ENCODE measurements at regions not wholly inside any gene's neighbourhood (a gene's known extent, or its start where the extent isn't known, plus 50 kb on each side); places are given as distances from the start of the nearest gene placed in this dataset.

- TF ChIP-seq EZH2 (IDR thresholded peaks at IDR 0.05; ENCODE audit: insufficient read depth, low read length), result no peak
- no peak for TF ChIP-seq CTCF (IDR thresholded peaks at IDR 0.05; ENCODE audit: insufficient read depth, low read depth, low read length)
- Mint-ChIP-seq H3K4me3 (ENCODE audit: unreplicated experiment) (no peak overlapping the region), H3K9me3 (ENCODE audit: unreplicated experiment) (peaks cover 2% of the 10 kb centered on the region), H3K4me1 (ENCODE audit: low read depth, unreplicated experiment) (no peaks in the 10 kb centered on the region), H3K27me3 (ENCODE audit: low read depth, unreplicated experiment) (no peaks in the 10 kb centered on the region), H3K36me3 (ENCODE audit: low read depth, unreplicated experiment) (no peaks in the 10 kb centered on the region), H3K27ac (ENCODE audit: unreplicated experiment) (no peak overlapping the region)
- no peaks in the 10 kb centered on the region for H3K9me3 ChIP-seq (ENCODE audit: insufficient read depth, low read depth, low read length)
- no peak overlapping the region for H3K27ac ChIP-seq (ENCODE audit: low read depth, low read length)
- H3K4me1 ChIP-seq (ENCODE audit: insufficient read depth, low read length), result no peaks in the 10 kb centered on the region
- H3K27me3 ChIP-seq (ENCODE audit: insufficient read depth, low read length), result no peaks in the 10 kb centered on the region
- DNase-seq (ENCODE audit: low read depth), result no peak
- H3K9ac ChIP-seq (ENCODE audit: low read length), result no peak overlapping the region
- H2AFZ ChIP-seq (ENCODE audit: low read depth, low read length), result no peak overlapping the region
- FAIRE-seq, result no peak
- H3K4me2 ChIP-seq (ENCODE audit: low read length), result no peak overlapping the region
- no peaks in the 10 kb centered on the region for H3K79me2 ChIP-seq (ENCODE audit: insufficient read depth, low read length)
- H4K20me1 ChIP-seq (ENCODE audit: insufficient read depth, low read length), result no peaks in the 10 kb centered on the region
- H3K36me3 ChIP-seq (ENCODE audit: insufficient read depth, low read length), result no peaks in the 10 kb centered on the region
- no peak overlapping the region for H3K4me3 ChIP-seq (ENCODE audit: insufficient read depth, low read depth, low read length)
These were observed 281.3 kb downstream of the IDS start for GRCh38 chrX:149223854-149224253.

- Mint-ChIP-seq H3K9me3 (ENCODE audit: unreplicated experiment) (no peaks in the 10 kb centered on the region), H3K4me1 (ENCODE audit: low read depth, unreplicated experiment) (no peaks in the 10 kb centered on the region), H3K36me3 (ENCODE audit: low read depth, unreplicated experiment) (no peaks in the 10 kb centered on the region), H3K27me3 (ENCODE audit: low read depth, unreplicated experiment) (no peaks in the 10 kb centered on the region), H3K4me3 (ENCODE audit: unreplicated experiment) (no peak overlapping the region), H3K27ac (ENCODE audit: unreplicated experiment) (no peak overlapping the region)
- Histone ChIP-seq H4K20me1 (ENCODE audit: insufficient read depth, low read length) (no peaks in the 10 kb centered on the region), H2AFZ (ENCODE audit: low read depth, low read length) (no peak overlapping the region), H3K27ac (ENCODE audit: low read depth, low read length) (no peak overlapping the region), H3K27me3 (ENCODE audit: insufficient read depth, low read length) (no peaks in the 10 kb centered on the region), H3K9me3 (ENCODE audit: insufficient read depth, low read depth, low read length) (no peaks in the 10 kb centered on the region), H3K9ac (ENCODE audit: low read length) (no peak overlapping the region), H3K36me3 (ENCODE audit: insufficient read depth, low read length) (no peaks in the 10 kb centered on the region), H3K79me2 (ENCODE audit: insufficient read depth, low read length) (no peaks in the 10 kb centered on the region), H3K4me3 (ENCODE audit: insufficient read depth, low read depth, low read length) (no peak overlapping the region), H3K4me1 (ENCODE audit: insufficient read depth, low read length) (no peaks in the 10 kb centered on the region), H3K4me2 (ENCODE audit: low read length) (no peak overlapping the region)
- TF ChIP-seq EZH2 (IDR thresholded peaks at IDR 0.05; ENCODE audit: insufficient read depth, low read length) (no peak), CTCF (IDR thresholded peaks at IDR 0.05; ENCODE audit: insufficient read depth, low read depth, low read length) (no peak)
- DNase-seq (ENCODE audit: low read depth) (no peak), FAIRE-seq (peak; percentile 20)
These were observed 283.1 kb downstream of the IDS start for GRCh38 chrX:149222040-149222439.

- H3K4me2 ChIP-seq (ENCODE audit: low read length), result no peak overlapping the region
- FAIRE-seq (no peak), DNase-seq (ENCODE audit: low read depth) (no peak)
- H3K36me3 ChIP-seq (ENCODE audit: insufficient read depth, low read length), result no peaks in the 10 kb centered on the region
- Mint-ChIP-seq H3K36me3 (ENCODE audit: low read depth, unreplicated experiment) (no peaks in the 10 kb centered on the region), H3K27me3 (ENCODE audit: low read depth, unreplicated experiment) (no peaks in the 10 kb centered on the region), H3K9me3 (ENCODE audit: unreplicated experiment) (no peaks in the 10 kb centered on the region), H3K27ac (ENCODE audit: unreplicated experiment) (no peak overlapping the region), H3K4me1 (ENCODE audit: low read depth, unreplicated experiment) (no peaks in the 10 kb centered on the region), H3K4me3 (ENCODE audit: unreplicated experiment) (no peak overlapping the region)
- H2AFZ ChIP-seq (ENCODE audit: low read depth, low read length), result no peak overlapping the region
- H3K4me3 ChIP-seq (ENCODE audit: insufficient read depth, low read depth, low read length), result no peak overlapping the region
- no peaks in the 10 kb centered on the region for H3K27me3 ChIP-seq (ENCODE audit: insufficient read depth, low read length)
- no peaks in the 10 kb centered on the region for H4K20me1 ChIP-seq (ENCODE audit: insufficient read depth, low read length)
- no peak overlapping the region for H3K9ac ChIP-seq (ENCODE audit: low read length)
- H3K4me1 ChIP-seq (ENCODE audit: insufficient read depth, low read length), result no peaks in the 10 kb centered on the region
- no peaks in the 10 kb centered on the region for H3K9me3 ChIP-seq (ENCODE audit: insufficient read depth, low read depth, low read length)
- no peaks in the 10 kb centered on the region for H3K79me2 ChIP-seq (ENCODE audit: insufficient read depth, low read length)
- TF ChIP-seq EZH2 (IDR thresholded peaks at IDR 0.05; ENCODE audit: insufficient read depth, low read length) (no peak), CTCF (IDR thresholded peaks at IDR 0.05; ENCODE audit: insufficient read depth, low read depth, low read length) (no peak)
- no peak overlapping the region for H3K27ac ChIP-seq (ENCODE audit: low read depth, low read length)
These were observed 283.9 kb downstream of the IDS start for GRCh38 chrX:149221230-149221629.

All from astrocyte (in vitro differentiated cells and primary cell).